Stimulated activated CD8-positive, alpha-beta memory T cell treated with anti-CD3 and anti-CD28 coated beads, Interleukin-2, amount 100 ng/mL, for 1 hour (primary cell): ENCODE measurements at regions not wholly inside any gene's neighbourhood (a gene's known extent, or its start where the extent isn't known, plus 50 kb on each side); places are given as distances from the start of the nearest gene placed in this dataset.
"Not testable (repeated sequence)": the region's sequence is repeated elsewhere in the genome, so short reads cannot be mapped to it uniquely, and the experiment has no call there.

Experiments
- DNase-seq, 2 donors: peaks; one replicate each; pipeline ENCODE4 v3.0.0-alpha.2; 2020; ENCODE audit warnings: low read depth in 2 of 2

DNA sequence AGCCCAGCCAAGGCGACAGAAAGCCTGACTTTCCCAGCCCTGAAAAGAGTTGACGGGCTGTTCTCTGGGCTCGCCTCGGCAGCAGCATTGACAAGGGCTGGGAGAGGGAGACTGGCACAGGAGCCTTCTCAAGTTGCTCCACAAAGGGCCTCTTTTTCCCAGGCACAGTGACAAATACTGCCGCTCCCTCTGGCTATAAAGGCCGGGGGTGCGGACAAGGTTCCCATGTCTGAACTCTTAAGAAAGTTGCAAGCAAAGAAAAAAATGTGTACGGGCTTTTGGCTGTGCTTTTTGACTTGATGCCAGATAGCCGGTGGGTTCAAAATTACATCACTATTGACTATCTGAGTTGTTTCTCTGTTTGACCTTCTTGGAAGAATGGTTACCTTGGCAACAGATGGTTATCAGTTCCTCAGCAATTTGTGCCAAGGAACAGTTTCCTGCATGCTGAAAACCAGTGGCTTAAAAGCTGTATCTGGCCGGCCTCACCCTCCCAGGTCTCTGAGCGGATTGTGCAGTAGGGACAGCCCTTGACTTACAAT is 115.9 kb upstream of the EEPD1 start:
- DNase-seq: no peak

DNA sequence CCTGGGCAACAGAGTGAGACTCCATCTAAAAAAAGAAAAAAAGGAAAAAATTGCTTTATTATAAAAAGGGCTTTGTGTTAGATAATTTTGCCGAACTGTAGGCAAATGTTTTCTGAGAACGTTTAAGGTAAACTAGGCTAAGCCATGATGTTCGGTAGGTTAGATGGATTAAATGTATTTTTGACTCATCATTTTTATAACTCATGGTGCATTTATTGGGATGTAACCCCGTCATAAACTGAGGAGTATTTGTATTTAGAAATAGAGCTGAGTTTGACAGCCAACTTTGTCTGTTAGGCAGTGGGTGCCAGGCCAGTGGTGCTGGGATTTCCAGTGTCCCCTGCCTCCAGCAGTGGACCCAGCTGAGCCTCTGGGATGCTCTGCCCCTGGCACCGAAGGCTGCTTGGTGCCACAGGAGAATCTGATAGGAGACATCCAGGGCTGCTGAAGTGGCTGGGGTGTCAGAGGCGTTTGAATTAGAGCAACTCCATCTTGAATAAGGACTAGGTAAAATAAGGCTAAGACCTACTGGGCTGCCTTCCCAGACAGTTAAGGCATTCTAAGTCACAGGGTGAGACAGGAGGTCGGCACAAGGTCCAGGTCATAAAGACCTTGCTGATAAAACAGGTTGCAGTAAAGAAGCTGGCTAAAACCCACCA is 114.9 kb upstream of the EEPD1 start:
- no peak for DNase-seq

DNA sequence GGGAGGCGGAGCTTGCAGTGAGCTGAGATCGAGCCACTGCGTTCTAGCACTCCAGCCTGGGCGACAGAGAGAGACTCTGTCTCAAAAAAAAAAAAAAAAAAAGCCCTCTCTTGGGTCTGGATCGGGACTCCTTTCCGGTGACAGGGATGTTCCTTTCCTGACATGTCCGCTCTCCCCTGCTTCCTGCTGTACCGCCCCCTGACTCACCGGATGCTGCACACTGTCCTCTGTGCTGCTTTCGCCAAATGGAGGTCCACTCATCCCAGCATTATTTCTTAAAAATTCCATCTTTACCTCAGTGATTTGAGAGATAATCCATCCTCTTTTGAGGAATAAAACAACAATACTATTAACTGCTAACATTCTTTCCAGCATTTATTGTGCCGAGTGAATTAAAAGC is 113.8 kb upstream of the EEPD1 start:
- DNase-seq: no peak

DNA sequence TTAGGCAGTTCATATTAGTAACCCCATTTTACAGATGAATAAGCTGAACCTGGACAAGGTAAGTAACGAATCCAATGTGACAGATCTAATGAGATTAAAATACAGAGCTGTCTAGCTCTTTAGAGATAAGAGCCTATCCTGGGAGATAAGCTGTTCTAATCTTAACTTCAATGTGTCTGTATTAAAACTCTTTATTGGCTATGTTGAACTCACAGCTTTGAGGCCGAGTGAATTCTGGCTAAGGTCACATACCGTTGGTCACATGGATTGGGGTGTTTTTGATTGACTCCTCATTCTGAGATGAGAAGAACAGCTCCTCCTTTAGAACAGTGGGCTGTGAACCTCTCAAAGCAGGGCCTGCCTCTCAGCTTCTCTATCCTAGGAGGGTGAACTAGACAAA is 113.4 kb upstream of the EEPD1 start:
- DNase-seq: no peak

DNA sequence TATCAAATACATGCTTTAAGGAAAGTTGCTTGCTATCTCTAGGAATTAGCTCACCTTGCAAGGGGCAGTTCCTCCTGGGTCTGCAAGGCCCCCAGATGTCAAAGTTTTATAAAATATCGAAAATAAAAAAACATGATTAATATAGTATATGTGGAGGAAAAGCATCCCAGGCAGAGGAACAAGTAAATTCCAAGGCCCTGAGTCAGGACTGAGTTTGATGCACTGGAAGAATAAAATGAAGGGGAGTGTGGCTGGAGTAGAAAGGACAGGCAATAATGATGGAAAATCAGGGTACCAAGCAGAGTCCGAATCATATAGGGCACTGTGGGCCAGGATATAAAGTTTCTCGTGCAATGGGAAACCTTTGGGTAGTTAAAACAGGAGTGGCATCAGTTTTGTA is 112.4 kb upstream of the EEPD1 start:
- no peak for DNase-seq

DNA sequence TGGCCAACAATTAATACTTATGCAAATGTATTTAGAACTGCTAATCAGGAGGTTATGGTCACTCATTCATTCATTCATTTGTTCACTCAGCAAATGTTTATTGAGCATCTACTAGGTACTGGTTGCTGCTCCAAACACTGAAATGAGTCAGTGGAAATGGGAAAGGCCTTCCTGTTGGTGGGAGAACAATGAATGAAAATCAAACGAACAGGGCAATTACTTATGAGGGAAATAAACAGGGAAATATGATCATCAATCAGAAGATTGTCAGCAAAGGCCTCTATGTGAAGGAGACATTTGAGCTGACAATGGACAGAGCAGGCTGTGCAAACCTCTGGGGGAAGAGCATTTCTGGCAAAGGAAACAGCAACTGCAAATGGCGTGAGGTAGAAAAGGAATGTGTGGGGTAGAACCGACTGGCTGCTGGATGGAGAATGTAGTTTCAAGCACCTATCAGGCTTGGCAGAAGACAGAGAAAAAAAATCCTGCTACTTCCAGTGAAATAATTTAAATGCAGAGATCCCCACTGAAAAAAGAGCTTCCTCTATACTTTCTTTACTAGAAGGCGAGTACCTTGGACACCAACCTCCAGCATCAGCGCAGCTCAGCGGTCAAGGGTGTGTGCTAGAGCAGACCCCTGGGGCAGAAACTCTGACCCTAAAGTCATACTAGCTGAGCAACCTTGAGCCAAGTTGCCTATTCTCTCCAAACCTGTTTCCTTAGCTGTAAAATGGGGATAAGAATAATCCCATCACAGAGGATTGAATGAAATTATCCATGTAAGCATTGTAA is 108.8 kb upstream of the EEPD1 start:
- no peak for DNase-seq

DNA sequence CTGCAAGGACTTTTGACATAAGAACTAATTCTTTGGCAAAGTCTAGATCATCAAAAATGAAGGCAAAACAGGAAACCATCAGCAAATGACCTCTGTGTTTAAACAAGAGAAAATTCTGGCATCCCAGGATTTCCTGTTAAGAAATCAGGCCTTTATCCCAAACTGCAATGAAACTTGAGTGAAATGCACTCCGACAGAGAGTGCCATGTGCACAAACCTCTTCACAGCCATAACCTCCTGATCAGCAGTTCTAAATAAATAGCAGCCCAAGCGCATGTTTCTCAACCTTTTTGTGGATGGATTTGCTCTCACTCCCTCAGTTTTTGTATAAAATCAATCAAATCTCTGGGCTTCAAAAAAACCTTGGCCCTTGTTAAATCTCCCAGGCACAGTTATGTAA is 107.7 kb upstream of the EEPD1 start:
- DNase-seq: no peak

DNA sequence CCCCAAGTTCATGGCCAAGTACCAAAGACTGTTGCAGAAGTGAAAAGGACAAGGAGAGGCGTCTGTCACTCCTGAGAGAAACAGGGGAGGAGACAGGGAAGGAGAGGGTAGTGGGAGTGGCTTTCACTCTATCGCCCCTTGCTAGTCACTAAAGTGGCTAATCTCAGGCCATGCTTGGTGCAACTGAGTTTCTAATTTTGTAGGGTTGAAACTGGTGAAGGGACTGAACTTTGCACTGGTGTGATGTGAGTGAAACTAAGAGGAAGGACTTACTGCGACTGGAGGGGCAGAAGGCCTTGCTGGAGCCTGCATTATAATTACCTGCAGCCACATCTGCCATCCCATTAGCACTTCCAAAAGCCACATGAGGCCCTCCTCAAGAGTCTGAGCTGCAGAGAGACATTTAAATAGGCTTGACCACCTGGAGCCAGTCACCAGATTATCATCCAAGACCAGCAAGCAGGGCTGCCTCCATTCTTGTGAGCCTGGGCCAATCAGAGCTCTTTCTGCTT is 107.2 kb upstream of the EEPD1 start:
- no peak for DNase-seq

DNA sequence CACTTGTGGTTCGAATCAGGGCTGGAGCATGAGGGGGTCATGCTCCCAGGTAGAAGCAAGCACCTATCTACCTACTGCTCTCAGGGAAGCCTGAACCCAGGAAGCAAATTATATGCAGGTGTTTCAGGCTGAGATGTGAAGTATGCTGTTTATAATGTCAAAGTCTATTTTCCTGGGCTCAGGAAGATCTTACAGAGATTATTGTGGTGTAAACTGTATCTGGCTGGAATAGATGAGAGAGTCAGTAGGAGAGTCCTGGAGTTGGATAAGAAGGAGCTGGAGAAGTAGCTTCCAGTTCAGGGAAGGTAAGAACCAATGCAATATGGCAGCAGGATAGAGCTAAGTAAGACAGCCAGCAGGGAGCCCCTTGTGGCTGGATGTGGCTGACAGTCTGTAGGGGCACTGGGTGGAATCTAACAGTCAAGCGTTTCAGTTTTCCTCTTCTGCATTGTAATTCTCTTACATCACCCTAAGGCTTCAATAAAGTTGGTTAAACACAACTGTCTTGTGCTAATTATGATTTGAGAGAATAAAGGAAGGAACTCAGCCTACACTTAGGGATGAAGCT is 105.9 kb upstream of the EEPD1 start:
- DNase-seq: no peak

DNA sequence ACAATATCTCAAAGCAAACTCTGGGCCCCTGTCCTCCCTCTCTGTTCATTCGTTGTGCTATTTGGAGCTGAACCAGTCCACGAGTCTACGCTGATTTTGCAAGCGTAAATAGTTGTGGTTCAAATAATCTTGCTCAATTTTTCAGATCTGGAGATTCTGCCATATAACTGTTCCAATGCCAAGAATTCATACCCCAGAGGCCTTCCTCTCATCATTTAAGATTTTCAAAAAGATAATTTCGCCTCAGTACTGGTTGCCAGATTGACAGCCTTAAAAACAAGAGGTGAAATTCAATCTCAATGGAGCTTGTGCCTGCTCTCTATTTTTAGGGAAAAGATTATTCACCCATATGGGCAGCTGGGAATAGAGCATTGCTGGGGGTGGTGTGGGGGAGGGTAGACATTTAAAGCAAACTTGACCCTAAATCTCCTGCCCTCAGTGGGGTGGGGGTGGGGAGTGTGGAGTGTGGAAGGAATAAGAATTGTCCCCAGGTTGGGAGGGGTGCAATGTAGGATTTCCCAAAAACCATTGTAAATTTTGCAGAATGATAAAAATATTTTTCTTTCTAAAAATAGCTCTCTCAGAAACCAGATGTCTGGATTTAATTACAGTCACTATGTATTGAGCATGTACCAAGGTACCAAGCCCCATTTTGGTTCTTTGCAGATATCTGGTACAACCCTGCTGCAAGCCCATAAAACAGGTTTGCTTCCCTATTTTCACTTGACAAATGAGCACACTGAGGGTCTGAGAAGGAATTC is 104.7 kb upstream of the EEPD1 start:
- no peak for DNase-seq

DNA sequence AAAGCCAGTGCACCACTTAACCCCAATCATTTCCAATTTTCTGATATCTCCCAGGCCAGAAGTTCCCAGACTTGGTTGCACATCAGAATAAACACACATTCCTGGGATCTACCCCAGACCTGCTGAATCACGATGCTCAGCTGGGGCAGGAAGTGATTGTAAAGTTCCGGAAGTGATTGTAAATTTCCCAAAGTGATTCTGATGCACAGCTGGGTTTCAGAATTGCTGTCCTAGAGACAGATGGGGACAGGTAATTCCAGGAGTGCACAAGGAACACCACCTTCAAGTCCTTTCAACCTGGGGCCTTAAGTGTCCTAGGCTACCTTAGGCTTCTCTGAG is 104.2 kb upstream of the EEPD1 start:
- no peak for DNase-seq

DNA sequence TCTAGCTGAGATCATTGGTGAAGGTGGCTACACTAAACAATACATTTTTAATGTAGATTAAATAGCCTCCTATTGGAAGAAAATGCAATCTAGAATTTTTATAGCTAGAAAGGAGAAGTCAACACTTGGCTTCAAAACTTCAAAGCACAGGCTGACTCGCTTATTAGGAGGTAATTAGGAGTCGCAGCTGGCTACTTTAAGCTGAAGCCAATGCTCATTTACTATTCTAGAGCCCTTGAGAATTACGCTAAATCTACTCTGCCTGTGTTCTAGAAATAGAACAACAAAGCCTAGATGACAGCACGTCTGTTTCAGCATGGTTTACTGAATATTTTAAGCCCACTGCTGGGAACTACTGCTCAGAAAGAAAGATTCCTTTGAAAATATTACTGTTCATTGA is 101.6 kb upstream of the EEPD1 start:
- DNase-seq: no peak

DNA sequence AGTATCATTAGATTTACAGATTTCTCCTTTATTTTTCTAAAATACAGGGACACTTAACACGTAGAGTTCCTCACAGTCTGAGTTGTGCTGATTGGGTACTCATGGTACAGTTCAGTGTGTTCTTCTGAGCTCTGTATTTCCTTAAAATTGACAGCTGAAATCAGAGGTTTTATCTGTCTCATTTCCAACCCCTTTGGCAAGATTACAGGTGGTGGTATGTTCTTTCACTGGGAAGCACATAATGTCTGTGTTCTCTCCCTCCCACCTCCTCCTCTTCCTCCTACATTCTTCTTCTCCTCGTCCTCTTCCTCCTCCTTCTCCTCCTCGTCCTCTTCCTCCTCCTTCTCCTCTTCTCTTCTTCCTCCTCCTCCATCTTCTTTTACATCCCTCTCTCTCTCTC is 99.5 kb upstream of the EEPD1 start:
- no peak for DNase-seq

DNA sequence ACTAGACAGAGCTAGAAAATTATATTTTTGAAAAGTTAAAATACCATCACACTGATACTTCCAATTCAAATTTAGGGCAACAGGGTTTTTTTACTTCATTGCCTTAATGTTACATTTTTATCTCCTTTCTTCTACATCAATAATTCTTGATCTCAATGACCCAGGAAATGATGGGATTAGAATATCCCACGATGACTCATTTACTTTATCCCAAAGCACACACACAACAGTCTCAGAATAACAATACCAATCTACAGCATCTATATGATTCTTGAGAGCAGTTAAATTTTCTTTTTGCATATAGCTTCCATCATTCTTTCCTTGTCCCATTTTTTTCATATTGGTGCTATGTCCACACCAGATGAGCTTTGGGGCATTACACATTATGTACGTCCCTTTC is 98.4 kb upstream of the EEPD1 start:
- no peak for DNase-seq

DNA sequence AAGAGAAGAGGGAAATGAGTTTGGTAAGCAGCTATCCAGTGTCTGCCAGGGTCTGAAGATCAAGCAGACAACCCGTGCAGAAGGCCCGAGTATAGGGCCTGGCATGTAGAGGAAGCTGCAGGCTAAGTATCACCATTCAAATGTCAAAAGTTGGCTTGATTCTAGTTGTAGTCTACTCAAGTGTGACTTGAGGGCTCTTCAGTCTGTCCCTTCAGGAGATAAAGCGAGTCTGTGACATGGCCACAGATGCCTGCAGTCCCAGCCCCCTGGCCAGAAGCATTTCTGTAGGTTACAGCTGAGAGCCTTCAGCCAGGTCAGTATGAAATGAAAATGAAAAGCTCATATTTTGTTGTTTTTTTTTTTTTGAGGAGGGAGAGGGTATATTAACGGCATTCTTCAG is 97.8 kb upstream of the EEPD1 start:
- no peak for DNase-seq

DNA sequence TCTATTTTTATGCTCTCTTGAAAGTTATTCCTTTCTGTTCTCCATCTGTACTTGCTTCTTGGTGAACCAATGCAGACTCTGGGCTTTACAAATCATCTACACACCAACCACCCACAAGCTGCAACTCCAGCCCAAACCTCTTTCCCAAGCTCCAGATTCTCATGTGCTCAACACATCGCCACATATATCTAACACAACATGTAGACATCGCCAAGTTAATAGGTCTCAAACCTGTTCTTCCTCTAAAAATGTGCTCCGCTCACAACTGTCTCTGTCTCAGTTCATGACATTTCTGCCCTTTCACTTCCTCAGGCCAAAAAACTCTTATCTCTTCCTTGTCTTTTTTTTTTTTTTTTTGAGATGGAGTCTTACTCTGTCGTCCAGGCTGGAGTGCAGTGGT is 95.7 kb upstream of the EEPD1 start:
- DNase-seq: no peak

DNA sequence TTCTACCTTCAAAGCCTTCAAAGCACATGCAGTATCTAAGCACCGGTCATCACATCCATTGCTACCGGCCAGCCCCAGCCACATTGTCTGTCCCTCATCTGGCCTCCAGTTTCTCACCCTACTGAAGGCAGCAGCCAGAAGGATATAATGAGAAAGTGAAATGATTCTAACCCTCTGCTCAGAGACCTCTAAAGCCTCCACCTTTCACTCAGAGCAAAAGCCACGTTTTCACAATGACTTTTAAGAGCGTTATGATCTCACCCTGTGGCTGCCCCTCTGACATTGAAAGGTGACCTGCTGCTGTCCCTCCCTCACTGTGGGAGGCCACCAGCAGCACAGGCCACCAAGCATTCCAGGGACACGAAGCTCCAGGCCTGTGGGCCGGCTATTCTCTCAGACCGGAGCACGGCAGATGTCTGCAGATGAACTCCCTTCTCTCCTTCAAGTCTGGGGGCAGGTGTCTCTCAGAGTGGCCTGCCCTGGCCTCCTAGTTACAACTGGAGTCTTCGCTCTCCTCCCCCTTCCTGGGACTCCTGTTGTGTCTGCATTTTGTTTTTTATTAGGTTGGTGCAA is 94.9 kb upstream of the EEPD1 start:
- DNase-seq: no peak

DNA sequence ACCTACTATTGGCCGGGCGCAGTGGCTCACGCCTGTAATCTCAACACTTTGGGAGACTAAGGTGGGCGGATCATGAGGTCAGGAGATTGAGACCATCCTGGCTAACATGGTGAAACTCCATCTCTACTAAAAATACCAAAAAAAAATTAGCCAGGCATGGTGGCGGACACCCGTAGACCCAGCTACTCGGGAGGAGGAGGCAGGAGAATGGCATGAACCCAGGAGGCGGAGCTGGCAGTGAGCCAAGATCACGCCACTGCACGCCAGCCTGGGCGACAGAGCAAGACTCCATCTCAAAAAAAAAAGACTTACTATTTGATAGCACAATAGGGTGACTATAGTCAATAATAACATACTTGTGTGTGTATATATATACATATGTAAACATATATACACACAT is 92.7 kb upstream of the EEPD1 start:
- not testable (repeated sequence) for DNase-seq

DNA sequence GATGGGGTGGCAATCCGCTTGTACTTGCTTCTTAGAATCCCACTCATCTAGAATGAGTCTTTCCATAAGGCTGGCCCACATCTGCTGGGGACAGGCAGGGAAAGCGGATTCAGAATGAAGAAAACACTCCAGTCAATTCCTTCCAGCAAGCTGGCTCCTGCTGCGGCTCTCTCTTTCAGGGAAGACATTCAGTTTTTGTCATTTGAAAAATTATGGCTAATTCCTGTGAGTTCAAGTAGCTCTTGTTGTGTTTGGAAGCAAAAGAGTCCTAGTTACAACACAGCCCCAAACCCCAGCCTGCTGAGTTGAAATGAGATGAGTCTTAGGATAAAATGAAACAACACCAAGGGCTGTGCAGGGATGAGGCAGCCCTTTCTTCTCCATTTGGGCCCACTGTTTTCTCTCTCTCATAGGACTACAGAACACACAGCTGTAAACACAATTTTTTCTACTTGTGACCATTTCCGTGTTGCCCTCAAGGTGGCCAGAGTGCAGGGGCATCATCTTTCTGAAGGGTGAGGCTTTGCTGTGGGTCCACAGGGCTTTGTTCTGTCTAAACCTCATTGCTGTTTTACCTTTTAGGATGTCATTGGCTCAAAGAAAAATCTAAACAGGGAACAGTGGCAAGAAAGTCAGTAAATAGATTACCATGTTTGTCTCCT is 90.8 kb upstream of the EEPD1 start:
- no peak for DNase-seq

DNA sequence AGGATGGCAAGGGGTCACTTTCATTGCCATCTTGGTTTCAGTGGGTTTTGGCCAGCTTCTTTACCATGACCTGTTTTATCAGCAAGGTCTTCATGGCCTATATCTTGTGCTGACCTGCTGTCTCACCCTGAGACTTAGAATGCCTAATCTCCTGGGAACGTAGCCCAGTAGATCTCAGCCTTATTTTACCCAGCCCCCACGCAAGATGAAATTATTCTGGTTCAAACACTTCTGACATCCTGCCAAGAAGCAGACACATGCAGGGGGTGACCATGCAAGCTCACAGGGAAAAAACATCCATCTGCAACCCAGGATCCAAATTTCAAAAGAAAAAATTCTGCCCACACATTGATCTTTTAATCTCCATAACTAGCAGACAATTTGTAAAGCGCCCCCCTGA is 88.4 kb upstream of the EEPD1 start:
- no peak for DNase-seq
